IMR-90 (cell line): ENCODE measurements at regions not wholly inside any gene's neighbourhood (a gene's known extent, or its start where the extent isn't known, plus 50 kb on each side); places are given as distances from the start of the nearest gene placed in this dataset.

Experiments
- ATAC-seq: fragments of 200-7000 bp; cut with Tn5 transposase; 2 replicates; pipeline ENCODE4 v1.9.1; 2020; ENCODE audit warnings: low read depth, mild to moderate bottlenecking, moderate library complexity
- BruUV-seq: library from RNA; stranded (reverse); fragments of 400-500 nt; replicated peaks from 2 replicates; lab custom pipeline; 2021; lab: Mats Ljungman, UMichigan
- CTCF ChIA-PET: fragments of 300-600 bp; formaldehyde crosslinking; extraction: SDS; loops from one replicate; lab custom pipeline; 2021; ENCODE audit warnings: antibody characterized with exemption; lab: Yijun Ruan, JAX
- POLR2A ChIA-PET: fragments of 300-600 bp; sonication (Branson Sonifier 250); formaldehyde crosslinking; loops from one replicate; lab custom pipeline; 2022; ENCODE audit warnings: antibody characterized with exemption; ENCODE audit not compliant: unreplicated experiment; lab: Charles Lee
- DNase-seq: peaks from one replicate; pipeline ENCODE4 v3.0.0; 2013
- H2AFZ ChIP-seq: replicated peaks from 2 replicates; pipeline ENCODE3; 2013; ENCODE audit warnings: low read length, mild to moderate bottlenecking; ENCODE audit not compliant: poor library complexity
- H2AK5ac ChIP-seq: 2 replicates; pipeline ENCODE4 v1.6.1; 2013; ENCODE audit warnings: low read depth, low read length, inconsistent platforms
- H2AK9ac ChIP-seq: replicated peaks from 2 replicates; pipeline ENCODE3; 2013; ENCODE audit warnings: mild to moderate bottlenecking, low read depth, low read length, moderate library complexity; ENCODE audit not compliant: poor library complexity
- H2BK120ac ChIP-seq: 2 replicates; pipeline ENCODE4 v1.6.1; 2013; ENCODE audit warnings: low read depth, low read length, inconsistent platforms
- H2BK15ac ChIP-seq: 3 replicates; pipeline ENCODE4 v1.6.1; 2013; ENCODE audit warnings: low read depth, low read length, inconsistent platforms
- H2BK20ac ChIP-seq: 2 replicates; pipeline ENCODE4 v1.6.1; 2013; ENCODE audit warnings: low read depth, mild to moderate bottlenecking, inconsistent platforms, low read length, moderate library complexity
- H2BK5ac ChIP-seq: 2 replicates; pipeline ENCODE4 v1.6.1; 2013; ENCODE audit warnings: mild to moderate bottlenecking, low read depth, low read length, inconsistent platforms; ENCODE audit not compliant: poor library complexity, severe bottlenecking
- H3K14ac ChIP-seq: replicated peaks from 2 replicates; pipeline ENCODE4 v1.6.1; 2013; ENCODE audit warnings: low read depth, low read length, inconsistent platforms
- H3K18ac ChIP-seq: 2 replicates; pipeline ENCODE4 v1.6.1; 2013; ENCODE audit warnings: low read depth, low read length, control low read depth
- H3K23ac ChIP-seq: 2 replicates; pipeline ENCODE4 v1.6.1; 2013; ENCODE audit warnings: low read depth, low read length, inconsistent platforms
- H3K27ac ChIP-seq: 2 replicates; pipeline ENCODE4 v1.5.1; 2013; ENCODE audit warnings: mild to moderate bottlenecking, control low read depth, low read length; ENCODE audit not compliant: insufficient read depth
- H3K27me3 ChIP-seq: 2 replicates; pipeline ENCODE4 v1.6.1; 2013; ENCODE audit warnings: low read length; ENCODE audit not compliant: control insufficient read depth, insufficient read depth
- H3K36me3 ChIP-seq: 2 replicates; pipeline ENCODE4 v1.6.1; 2013; ENCODE audit warnings: low read length, mixed read lengths; ENCODE audit not compliant: control insufficient read depth, insufficient read depth
- H3K4ac ChIP-seq: 2 replicates; pipeline ENCODE4 v1.6.1; 2013; ENCODE audit warnings: low read depth, low read length, inconsistent platforms
- H3K4me1 ChIP-seq: 2 replicates; pipeline ENCODE4 v1.6.1; 2013; ENCODE audit warnings: low read length, mixed read lengths; ENCODE audit not compliant: control insufficient read depth, insufficient read depth
- H3K4me2 ChIP-seq: 2 replicates; pipeline ENCODE4 v1.6.1; 2013; ENCODE audit warnings: low read depth, mild to moderate bottlenecking, control low read depth, low read length, moderate library complexity
- H3K4me3 ChIP-seq: 2 replicates; pipeline ENCODE4 v1.5.1; 2013; ENCODE audit warnings: low read depth, mild to moderate bottlenecking, control low read depth, low read length, moderate library complexity; ENCODE audit not compliant: insufficient read depth
- H3K56ac ChIP-seq: 2 replicates; pipeline ENCODE4 v1.6.1; 2013; ENCODE audit warnings: low read length, inconsistent platforms; ENCODE audit not compliant: insufficient read depth; ENCODE audit errors: extremely low read depth
- H3K79me1 ChIP-seq, 2 experiments: 2 replicates each; pipeline ENCODE4 v1.6.1; 2013; ENCODE audit warnings: low read length in 2 of 2, inconsistent platforms in 1 of 2, low read depth in 1 of 2
- H3K9ac ChIP-seq: 2 replicates; pipeline ENCODE4 v1.6.1; 2013; ENCODE audit warnings: low read depth, low read length, control low read depth
- H3K9me1 ChIP-seq: 2 replicates; pipeline ENCODE4 v1.6.1; 2013; ENCODE audit warnings: low read length, inconsistent platforms; ENCODE audit not compliant: insufficient read depth
- H3K9me3 ChIP-seq: 2 replicates; pipeline ENCODE4 v1.6.1; 2013; ENCODE audit warnings: low read length; ENCODE audit not compliant: control insufficient read depth, insufficient read depth
- H4K20me1 ChIP-seq: 2 replicates; pipeline ENCODE4 v1.6.1; 2013; ENCODE audit warnings: low read length, inconsistent platforms; ENCODE audit not compliant: insufficient read depth
- H4K5ac ChIP-seq: 2 replicates; pipeline ENCODE4 v1.6.1; 2013; ENCODE audit warnings: mild to moderate bottlenecking, low read depth, low read length, control low read depth
- H4K8ac ChIP-seq, 2 experiments: 2 replicates each; pipeline ENCODE4 v1.6.1; 2013; ENCODE audit warnings: low read depth in 2 of 2, low read length in 2 of 2, control low read depth in 1 of 2, inconsistent platforms in 1 of 2
- H4K91ac ChIP-seq: 2 replicates; pipeline ENCODE4 v1.6.1; 2013; ENCODE audit warnings: low read depth, low read length, inconsistent platforms; ENCODE audit not compliant: insufficient read depth
- BHLHE40 ChIP-seq: fragments of 150-350 bp; IDR thresholded peaks from 2 replicates; pipeline ENCODE4 v1.6.1; 2016; ENCODE audit warnings: mild to moderate bottlenecking, low read depth, low read length
- MXI1 ChIP-seq: IDR thresholded peaks from 2 replicates; pipeline ENCODE4 v1.6.1; 2012; ENCODE audit warnings: low read depth, mild to moderate bottlenecking, low read length, moderate library complexity, borderline replicate concordance
- POLR2A ChIP-seq: IDR thresholded peaks from 2 replicates; pipeline ENCODE4 v1.6.1; 2012; ENCODE audit warnings: mild to moderate bottlenecking, low read depth, low read length
- RAD21 ChIP-seq: IDR thresholded peaks from 2 replicates; pipeline ENCODE4 v1.6.1; 2012; ENCODE audit warnings: low read length, improper control_type of control experiment
- RCOR1 ChIP-seq: IDR thresholded peaks from 2 replicates; pipeline ENCODE4 v1.6.1; 2012; ENCODE audit warnings: mild to moderate bottlenecking, low read length, improper control_type of control experiment; ENCODE audit not compliant: insufficient replicate concordance
- RFX5 ChIP-seq: IDR thresholded peaks from 2 replicates; pipeline ENCODE4 v1.8.0; 2012; ENCODE audit warnings: low read depth, mild to moderate bottlenecking, low read length, moderate library complexity
- WGBS, 2 experiments: methylation state at CpG; one replicate each; pipeline versions ENCODE4 v1.1.5 to v1.1.7; 2013; ENCODE audit warnings: missing lambda C conversion rate in 2 of 2; ENCODE audit not compliant: insufficient read length in 1 of 2; ENCODE audit errors: extremely low coverage in 2 of 2; 5-methylcytosine and 5-hydroxymethylcytosine counted together
- dilution Hi-C: fragments of 300-500 bp; cut with HindIII; formaldehyde crosslinking; loops from one replicate; pipeline ENCODE4 v1.14.3; 2018; ENCODE audit warnings: low sequenced_read_pairs; ENCODE audit not compliant: unreplicated experiment
- in situ Hi-C: fragments of 300-500 bp; cut with MboI; formaldehyde crosslinking; loops from 3 replicates; pipeline ENCODE4 v1.14.3; 2019; ENCODE audit warnings: low sequenced_read_pairs, inconsistent platforms, mixed read lengths
- intact Hi-C: fragments of 100-400 bp; cut with micrococcal nuclease; formaldehyde crosslinking; loops from 2 replicates; pipeline ENCODE4 v1.10.0; 2022

GRCh38 chr11:109480251-109480650 is 58.3 kb downstream of the C11orf87 start:
- Histone ChIP-seq H2BK120ac (no peak overlapping the region), H2AK9ac (no peak overlapping the region), H3K9me1 (no peaks in the 10 kb centered on the region), H3K27ac (no peak overlapping the region), H2BK5ac (no peak overlapping the region), H3K4me2 (no peak overlapping the region), H3K79me1 (no peaks in the 10 kb centered on the region), H4K5ac (no peak overlapping the region), H3K18ac (no peak overlapping the region), H4K8ac (no peak overlapping the region), H3K9ac (no peak overlapping the region), H2BK20ac (no peak overlapping the region), H3K9me3 (no peaks in the 10 kb centered on the region; the same call in 1 of the 2 replicates), H3K36me3 (no peaks in the 10 kb centered on the region), H2AK5ac (no peak overlapping the region), H4K91ac (no peak overlapping the region), H3K27me3 (no peaks in the 10 kb centered on the region), H2BK15ac (no peak overlapping the region), H3K56ac (no peak overlapping the region), H3K4me1 (no peaks in the 10 kb centered on the region), H4K20me1 (no peaks in the 10 kb centered on the region), H3K4me3 (no peak overlapping the region), H2AFZ (no peak overlapping the region), H3K14ac (no peak overlapping the region), H3K23ac (no peak overlapping the region), H3K4ac (no peak overlapping the region)
- DNase-seq, result no peak
- CTCF ChIA-PET, result no interaction called here
- BruUV-seq, result no TSS peak
- no peak for ATAC-seq
- dilution Hi-C loops (no loop called here), in situ Hi-C loops (no loop called here), intact Hi-C loops (no loop called here)
- POLR2A ChIA-PET, result no interaction called here
- WGBS, 2 experiments, result 22% methylated on average over 1 of the region's 6 CpGs; no CpG with 5 or more reads in 1 of the 2 experiments
- TF ChIP-seq RFX5, result no peak
- no peak for TF ChIP-seq RAD21
- TF ChIP-seq BHLHE40, result no peak
- no peak for TF ChIP-seq RCOR1
- TF ChIP-seq MXI1, result no peak
- TF ChIP-seq POLR2A, result no peak
